BE2C (cell line): ENCODE measurements at regions not wholly inside any gene's neighbourhood (a gene's known extent, or its start where the extent isn't known, plus 50 kb on each side); places are given as distances from the start of the nearest gene placed in this dataset.

Experiments used
- DNase-seq: peaks from one replicate; pipeline ENCODE4 v3.0.0-alpha.2; 2020
- H3K27me3 ChIP-seq: fragments of 250-450 bp; sonication (Bioruptor Pico); 2 replicates; pipeline ENCODE4 v1.5.1; 2020; ENCODE audit warnings: mild to moderate bottlenecking
- H3K36me3 ChIP-seq: fragments of 250-450 bp; sonication (Bioruptor Pico); 2 replicates; pipeline ENCODE4 v1.5.1; 2020; ENCODE audit warnings: mild to moderate bottlenecking
- H3K4me1 ChIP-seq: fragments of 250-450 bp; sonication (Bioruptor Pico); 2 replicates; pipeline ENCODE4 v1.5.1; 2020
- H3K4me3 ChIP-seq: 2 replicates; pipeline ENCODE4 v1.5.1; 2011; ENCODE audit warnings: low read depth, low read length
- H3K9me3 ChIP-seq: fragments of 250-450 bp; sonication (Bioruptor Pico); 2 replicates; pipeline ENCODE4 v1.5.1; 2020
- TF ChIP-seq, protein P1 (sequence below): IDR thresholded peaks from 2 replicates; pipeline ENCODE4 v1.5.1; 2012; ENCODE audit warnings: mild to moderate bottlenecking, low read depth, low read length

DNA sequence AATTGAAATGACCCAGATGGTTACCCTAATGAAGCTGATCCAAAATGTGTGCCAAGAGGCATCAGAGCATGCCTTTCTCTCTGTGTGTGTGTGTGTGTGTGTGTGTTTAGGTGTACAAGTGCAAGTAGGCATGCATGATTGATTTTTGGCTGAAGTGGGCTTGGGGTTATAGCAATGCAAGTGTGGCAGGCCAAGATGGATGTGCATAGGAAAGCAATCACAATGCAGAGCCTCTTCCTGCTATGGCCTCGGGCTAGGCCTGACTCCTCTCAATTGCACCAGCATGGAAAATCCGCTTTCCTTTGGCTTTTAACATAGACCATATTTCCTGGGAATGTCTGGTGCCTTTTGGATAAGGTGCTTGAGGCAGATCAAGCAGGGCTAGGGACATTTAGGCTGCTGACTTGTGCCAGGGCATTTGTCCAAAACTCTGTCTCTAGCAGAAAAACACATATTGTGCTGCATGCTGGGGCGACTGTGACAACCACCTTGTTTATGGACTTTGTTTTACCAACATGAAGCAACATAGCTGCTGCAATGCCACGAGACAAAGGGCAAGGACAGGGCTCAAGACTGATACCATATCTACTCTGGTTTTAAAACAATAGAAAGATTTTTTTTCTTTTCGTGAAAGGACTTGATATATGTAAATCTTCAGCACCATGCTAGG lies 395.7 kb downstream of the RAPGEF2 start:
- Histone ChIP-seq H3K4me3 (no peak overlapping the region), H3K9me3 (no peaks in the 10 kb centered on the region), H3K27me3 (no peaks in the 10 kb centered on the region), H3K4me1 (peaks cover 42% of the 10 kb centered on the region), H3K36me3 (no peaks in the 10 kb centered on the region)
- peak; percentile 57 for DNase-seq
- TF ChIP-seq, protein P1, sequence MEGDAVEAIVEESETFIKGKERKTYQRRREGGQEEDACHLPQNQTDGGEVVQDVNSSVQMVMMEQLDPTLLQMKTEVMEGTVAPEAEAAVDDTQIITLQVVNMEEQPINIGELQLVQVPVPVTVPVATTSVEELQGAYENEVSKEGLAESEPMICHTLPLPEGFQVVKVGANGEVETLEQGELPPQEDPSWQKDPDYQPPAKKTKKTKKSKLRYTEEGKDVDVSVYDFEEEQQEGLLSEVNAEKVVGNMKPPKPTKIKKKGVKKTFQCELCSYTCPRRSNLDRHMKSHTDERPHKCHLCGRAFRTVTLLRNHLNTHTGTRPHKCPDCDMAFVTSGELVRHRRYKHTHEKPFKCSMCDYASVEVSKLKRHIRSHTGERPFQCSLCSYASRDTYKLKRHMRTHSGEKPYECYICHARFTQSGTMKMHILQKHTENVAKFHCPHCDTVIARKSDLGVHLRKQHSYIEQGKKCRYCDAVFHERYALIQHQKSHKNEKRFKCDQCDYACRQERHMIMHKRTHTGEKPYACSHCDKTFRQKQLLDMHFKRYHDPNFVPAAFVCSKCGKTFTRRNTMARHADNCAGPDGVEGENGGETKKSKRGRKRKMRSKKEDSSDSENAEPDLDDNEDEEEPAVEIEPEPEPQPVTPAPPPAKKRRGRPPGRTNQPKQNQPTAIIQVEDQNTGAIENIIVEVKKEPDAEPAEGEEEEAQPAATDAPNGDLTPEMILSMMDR: no peak

DNA sequence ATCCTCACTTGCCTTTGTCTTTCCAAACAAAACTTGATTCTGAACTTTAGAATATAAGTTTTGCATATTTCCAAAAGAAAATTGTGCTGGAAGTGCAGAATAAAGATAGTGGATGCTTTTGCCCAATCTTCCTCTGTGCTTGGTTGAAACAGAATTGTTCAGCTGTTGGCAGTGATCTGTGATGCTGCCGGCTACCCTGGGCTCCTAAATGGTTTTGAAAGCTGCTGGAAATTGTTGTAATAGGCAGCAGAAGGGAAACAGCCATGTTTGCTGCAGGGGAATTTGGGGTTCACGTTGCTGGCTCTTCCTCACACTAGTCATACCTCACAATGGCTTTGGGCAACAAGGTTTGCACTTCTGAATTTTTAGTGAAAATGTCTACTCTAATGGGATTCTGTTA lies 398.0 kb downstream of the RAPGEF2 start:
- no peaks in the 10 kb centered on the region for H3K27me3 ChIP-seq
- DNase-seq: peak; percentile 25
- H3K9me3 ChIP-seq: no peaks in the 10 kb centered on the region
- H3K4me1 ChIP-seq: peaks cover 53% of the 10 kb centered on the region
- TF ChIP-seq, protein P1: no peak
- peak overlapping the region; percentile 33 for H3K4me3 ChIP-seq
- H3K36me3 ChIP-seq: no peaks in the 10 kb centered on the region

DNA sequence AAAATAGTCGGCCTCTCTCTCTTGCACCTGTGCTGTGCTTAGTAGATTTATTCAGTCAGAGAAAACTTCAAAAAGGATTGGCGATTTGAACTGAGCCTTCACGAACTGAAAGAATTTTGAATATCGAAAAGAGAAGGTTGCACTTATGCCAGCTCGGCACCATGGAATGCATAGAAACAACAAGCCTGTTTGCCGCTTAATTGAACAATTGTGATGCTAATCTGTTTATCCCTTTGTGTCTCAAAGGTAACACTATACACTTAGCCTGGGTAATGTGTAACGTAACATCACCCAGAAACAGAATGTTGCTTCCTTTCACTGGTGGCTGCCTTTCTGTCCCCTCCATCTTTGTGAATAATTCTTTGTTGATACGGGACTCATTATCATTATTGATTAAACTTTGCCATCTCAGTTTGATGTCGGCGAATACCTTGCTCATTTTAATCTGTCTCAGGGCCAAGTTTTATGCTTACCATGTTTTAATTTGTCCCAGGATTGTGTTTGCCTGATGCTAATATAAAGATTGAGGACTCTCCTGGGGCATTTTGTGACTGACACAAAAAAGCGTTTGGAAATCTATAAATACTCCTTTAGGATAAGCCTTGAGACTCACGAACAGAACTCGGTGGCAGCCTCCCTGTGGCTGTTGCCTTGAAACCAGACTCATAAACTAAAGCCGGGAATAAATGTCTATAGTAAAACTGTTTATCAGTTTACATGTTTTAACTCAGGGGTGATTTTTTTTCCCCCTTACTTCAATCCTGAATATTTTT lies 400.5 kb downstream of the RAPGEF2 start:
- DNase-seq: no peak
- TF ChIP-seq, protein P1: no peak
- Histone ChIP-seq H3K4me3 (peak overlapping the region; percentile 9), H3K27me3 (no peaks in the 10 kb centered on the region), H3K9me3 (no peaks in the 10 kb centered on the region), H3K4me1 (peaks cover 53% of the 10 kb centered on the region), H3K36me3 (no peaks in the 10 kb centered on the region)

DNA sequence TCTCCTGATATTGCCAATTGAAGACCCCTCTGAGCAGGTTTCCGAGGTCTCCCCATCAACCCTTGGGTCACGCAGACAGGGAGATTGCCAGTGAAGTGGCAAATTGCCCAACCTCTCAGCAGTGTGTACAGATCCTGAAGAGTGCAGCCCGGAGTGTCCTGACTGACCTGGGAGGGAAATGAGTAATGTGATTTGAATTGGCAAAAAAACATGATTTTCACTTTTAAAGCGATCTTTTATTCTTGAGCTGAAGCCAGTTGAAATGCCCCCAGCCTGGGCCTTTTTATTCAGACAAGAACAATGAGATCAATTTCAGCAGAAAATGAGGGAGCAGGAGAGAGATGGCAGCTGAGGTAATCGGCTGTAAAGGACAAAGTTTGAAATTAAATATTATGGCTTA lies 401.8 kb downstream of the RAPGEF2 start:
- H3K27me3 ChIP-seq: no peaks in the 10 kb centered on the region
- peaks cover 42% of the 10 kb centered on the region for H3K4me1 ChIP-seq
- H3K4me3 ChIP-seq: peak overlapping the region; percentile 27
- H3K9me3 ChIP-seq: no peaks in the 10 kb centered on the region
- TF ChIP-seq, protein P1: no peak
- peak; percentile 48 for DNase-seq
- H3K36me3 ChIP-seq: no peaks in the 10 kb centered on the region

DNA sequence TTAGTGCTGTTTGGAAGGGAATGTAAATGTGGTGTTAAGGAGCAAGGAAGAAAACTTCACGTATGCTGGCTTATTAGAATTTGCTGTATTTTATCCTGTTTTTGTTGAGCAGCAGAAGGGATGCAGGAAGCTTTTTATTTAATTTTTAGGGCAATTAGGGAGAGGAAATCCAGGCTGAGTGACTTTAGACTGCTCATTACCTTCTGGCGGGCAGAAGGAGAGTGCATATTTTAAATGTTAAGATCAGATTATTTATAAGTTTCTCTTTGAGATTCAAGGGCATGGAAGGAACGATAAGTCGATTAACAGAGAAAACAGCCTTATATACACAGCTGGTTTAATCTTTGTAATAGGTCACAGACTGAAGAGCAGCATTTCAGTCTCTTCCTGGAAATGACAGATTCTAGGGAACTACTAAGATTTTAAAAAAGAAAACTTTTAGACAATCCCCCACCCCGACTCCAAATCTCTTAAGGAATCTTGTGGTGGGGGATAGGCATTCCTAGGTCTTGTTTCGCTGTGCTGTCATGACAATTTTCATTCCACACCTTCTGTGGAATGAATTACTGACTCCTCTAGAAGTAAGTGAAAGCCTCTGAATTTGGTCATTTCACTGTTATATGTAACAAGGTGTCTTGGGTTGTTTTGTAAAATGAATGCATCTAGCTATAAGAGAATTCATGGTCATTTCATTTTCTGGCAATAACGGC lies 402.5 kb downstream of the RAPGEF2 start:
- Histone ChIP-seq H3K9me3 (no peaks in the 10 kb centered on the region), H3K36me3 (no peaks in the 10 kb centered on the region), H3K4me3 (peak overlapping the region; percentile 27), H3K4me1 (peaks cover 35% of the 10 kb centered on the region), H3K27me3 (no peaks in the 10 kb centered on the region)
- DNase-seq: no peak
- TF ChIP-seq, protein P1: no peak
